22Rv1 (cell line): ENCODE measurements at regions not wholly inside any gene's neighbourhood (a gene's known extent, or its start where the extent isn't known, plus 50 kb on each side); places are given as distances from the start of the nearest gene placed in this dataset.
"Not testable (repeated sequence)": the region's sequence is repeated elsewhere in the genome, so short reads cannot be mapped to it uniquely, and the experiment has no call there.

Experiments used
- H3K27ac ChIP-seq: fragments of 450-650 bp; 2 replicates; pipeline ENCODE4 v1.5.1; 2017
- CTCF ChIP-seq: fragments of 450-650 bp; IDR thresholded peaks from 2 replicates; pipeline ENCODE4 v1.5.1; 2017; ENCODE audit warnings: mild to moderate bottlenecking
- ZFX ChIP-seq: fragments of 450-650 bp; IDR thresholded peaks from 2 replicates; pipeline ENCODE4 v1.6.1; 2017; ENCODE audit warnings: antibody characterized with exemption, borderline replicate concordance

- TF ChIP-seq ZFX (no peak), CTCF (no peak)
Measured at GRCh38 chr2:223285370-223286265, 233.6 kb downstream of the KCNE4 start.

GRCh38 chr2:223294756-223295155, 242.8 kb downstream of the KCNE4 start:
- TF ChIP-seq CTCF: no peak
- TF ChIP-seq ZFX: no peak
- H3K27ac ChIP-seq: no peak overlapping the region

More at GRCh38 chr2:223285370-223286265, 233.6 kb downstream of the KCNE4 start:
- H3K27ac ChIP-seq: no peak overlapping the region

GRCh38 chr2:223297788-223298187, 245.8 kb downstream of the KCNE4 start:
- TF ChIP-seq ZFX (no peak), CTCF (no peak)
- H3K27ac ChIP-seq: no peak overlapping the region

GRCh38 chr2:223298329-223298728, 246.3 kb downstream of the KCNE4 start:
- H3K27ac ChIP-seq: not testable (repeated sequence)

GRCh38 chr2:223300326-223300725, 248.3 kb downstream of the KCNE4 start:
- no peak overlapping the region for H3K27ac ChIP-seq
- TF ChIP-seq CTCF (no peak), ZFX (no peak)

- H3K27ac ChIP-seq: no peak overlapping the region
- TF ChIP-seq ZFX (no peak), CTCF (peak; percentile 70)
Measured at GRCh38 chr2:223306371-223306770, 254.4 kb downstream of the KCNE4 start.

- H3K27ac ChIP-seq: no peak overlapping the region
- TF ChIP-seq CTCF: no peak
- TF ChIP-seq ZFX: no peak
Measured at GRCh38 chr2:223311889-223312680, 260.1 kb downstream of the KCNE4 start.
